Neural cell (in vitro differentiated cells): ENCODE measurements at regions not wholly inside any gene's neighbourhood (a gene's known extent, or its start where the extent isn't known, plus 50 kb on each side); places are given as distances from the start of the nearest gene placed in this dataset.

Experiments used
- CTCF ChIP-seq: fragments of 450-650 bp; IDR thresholded peaks from 2 replicates; pipeline ENCODE4 v1.5.1; 2014; ENCODE audit warnings: antibody characterized with exemption, mild to moderate bottlenecking, moderate library complexity; ENCODE audit not compliant: poor library complexity, severe bottlenecking
- EP300 ChIP-seq: fragments of 450-650 bp; conservative IDR thresholded peaks from 2 replicates; pipeline ENCODE4 v1.6.1; 2014; ENCODE audit warnings: antibody characterized with exemption, mild to moderate bottlenecking, moderate library complexity; ENCODE audit not compliant: poor library complexity, severe bottlenecking
- EZH2 ChIP-seq: fragments of 200-600, 300-800 bp; shearing (Covaris generic), sonication (generic); IDR thresholded peaks from 2 replicates; pipeline ENCODE4 v1.6.1; 2014; ENCODE audit warnings: antibody characterized with exemption, low read length, borderline replicate concordance, mild to moderate bottlenecking; ENCODE audit not compliant: insufficient read depth, poor library complexity, severe bottlenecking
- POLR2AphosphoS5 ChIP-seq: IDR thresholded peaks from 2 replicates; pipeline ENCODE4 v1.6.1; 2012
- REST ChIP-seq: IDR thresholded peaks from 2 replicates; pipeline ENCODE4 v1.6.1; 2012; ENCODE audit warnings: borderline replicate concordance

- TF ChIP-seq EZH2 (no peak), POLR2AphosphoS5 (no peak), CTCF (no peak), REST (no peak), EP300 (no peak)
Measured at GRCh38 chrX:120000490-120001246, 57.1 kb upstream of the NKAP start.
